ENCODE measurements at regions not wholly inside any gene's neighbourhood (a gene's known extent, or its start where the extent isn't known, plus 50 kb on each side); places are given as distances from the start of the nearest gene placed in this dataset.
"Not testable (repeated sequence)": the region's sequence is repeated elsewhere in the genome, so short reads cannot be mapped to it uniquely, and the experiment has no call there.

DNA sequence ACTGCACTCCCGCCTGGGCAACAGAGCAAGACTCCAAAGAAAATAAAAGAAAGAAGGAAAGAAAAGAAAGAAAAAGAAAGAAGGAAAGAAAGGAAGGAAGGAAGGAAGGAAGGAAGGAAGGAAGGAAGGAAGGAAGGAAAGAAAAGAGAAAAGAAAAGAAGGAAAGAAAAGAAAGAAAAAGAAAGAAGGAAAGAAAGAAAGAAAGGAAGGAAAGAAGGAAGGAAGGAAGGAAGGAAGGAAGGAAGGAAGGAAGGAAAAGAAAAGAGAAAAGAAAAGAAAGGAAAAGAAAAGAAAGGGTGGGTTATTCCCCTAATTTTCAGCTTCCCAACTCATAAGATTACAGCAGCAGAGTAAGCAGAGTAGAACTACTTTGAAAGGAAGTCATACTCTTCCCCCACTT, 64.4 kb downstream of the TMEM200C start:
- DNase-seq: not testable (repeated sequence)

DNA sequence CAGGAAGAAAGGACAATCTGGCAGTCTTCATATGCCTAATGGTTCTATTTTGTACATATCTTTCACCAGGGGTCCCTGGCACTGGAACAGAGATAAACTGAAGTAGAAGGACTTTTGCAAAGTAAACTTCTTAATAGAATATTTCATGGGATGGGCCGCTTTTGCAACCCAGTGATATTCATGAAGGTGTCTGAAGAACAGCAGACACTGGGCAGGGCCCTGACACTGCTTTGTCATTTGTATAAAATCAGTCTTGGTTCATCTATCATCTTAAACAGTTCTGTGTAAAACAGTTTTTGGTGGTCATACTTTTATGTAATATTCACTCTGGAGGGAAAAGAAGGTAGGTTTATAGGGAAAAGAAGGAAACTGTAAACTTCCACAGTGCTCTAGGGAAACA, 66.4 kb downstream of the TMEM200C start:
- DNase-seq: no peak

DNA sequence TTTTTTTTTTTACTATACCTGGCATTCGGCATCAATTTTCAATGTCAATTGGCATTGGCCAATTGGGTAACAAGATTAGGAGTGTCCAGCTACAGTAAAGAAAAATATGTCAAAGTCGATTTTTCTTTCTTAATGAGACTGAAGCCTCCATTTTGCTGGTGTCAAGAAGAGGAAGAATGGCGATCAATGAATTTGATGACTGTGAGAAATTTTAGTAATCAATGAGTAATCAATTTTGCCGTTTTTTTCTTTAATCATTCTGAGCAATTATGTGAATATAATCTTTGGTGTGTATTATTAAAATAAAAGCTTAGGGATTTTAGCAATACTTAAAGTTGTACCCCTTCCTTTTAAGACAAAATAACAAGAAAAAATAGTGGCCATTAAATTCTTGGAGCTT, 69.7 kb downstream of the TMEM200C start:
- no peak for DNase-seq

DNA sequence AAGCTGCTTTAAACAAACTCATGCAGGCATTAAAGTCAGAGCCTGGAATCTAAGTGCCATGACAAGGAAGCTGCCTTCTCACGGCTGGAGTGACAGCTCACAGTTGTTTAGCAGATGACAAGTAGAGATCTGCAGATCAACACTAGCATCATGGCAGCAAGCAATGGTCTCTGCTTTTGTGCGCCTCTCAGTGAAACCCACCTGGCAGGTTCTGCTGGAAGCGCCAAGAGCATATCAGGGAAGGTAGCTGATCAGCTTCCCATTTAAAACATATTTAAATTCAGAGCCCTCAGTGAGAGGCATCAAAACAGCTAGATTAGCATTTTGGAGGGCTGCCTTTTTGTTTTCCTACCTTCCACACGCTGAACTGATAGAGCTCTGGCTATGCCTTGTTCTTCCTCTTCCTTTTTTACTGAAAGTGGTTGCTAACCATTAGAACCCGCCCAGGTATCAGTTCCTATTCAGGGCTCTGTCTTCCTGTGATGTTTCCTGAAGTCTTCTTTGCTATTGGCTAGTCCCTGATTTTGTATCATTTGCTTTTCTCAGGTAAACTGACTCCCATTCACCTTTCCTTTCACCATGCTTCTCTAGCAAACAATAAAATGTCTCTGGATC, 70.8 kb downstream of the TMEM200C start:
- no peak for DNase-seq

DNA sequence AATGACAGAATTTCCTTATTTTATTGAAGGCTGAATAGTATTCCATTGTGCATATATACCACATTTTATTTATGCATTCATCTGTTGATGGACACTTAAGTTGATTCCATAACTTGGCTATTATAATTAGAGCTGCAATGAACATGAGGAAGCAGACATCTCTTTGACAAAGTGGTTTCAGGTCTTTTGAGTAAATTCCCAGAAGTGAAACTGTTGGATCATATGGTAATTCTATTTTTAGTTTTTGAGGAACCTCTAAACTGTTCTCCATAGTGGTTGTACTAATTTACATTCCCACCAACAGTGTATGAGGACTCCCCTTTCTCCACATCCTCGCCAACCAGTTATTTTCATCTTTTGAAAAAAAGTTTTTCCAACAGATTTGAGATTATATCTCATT, 77.5 kb downstream of the TMEM200C start:
- no peak for DNase-seq

DNA sequence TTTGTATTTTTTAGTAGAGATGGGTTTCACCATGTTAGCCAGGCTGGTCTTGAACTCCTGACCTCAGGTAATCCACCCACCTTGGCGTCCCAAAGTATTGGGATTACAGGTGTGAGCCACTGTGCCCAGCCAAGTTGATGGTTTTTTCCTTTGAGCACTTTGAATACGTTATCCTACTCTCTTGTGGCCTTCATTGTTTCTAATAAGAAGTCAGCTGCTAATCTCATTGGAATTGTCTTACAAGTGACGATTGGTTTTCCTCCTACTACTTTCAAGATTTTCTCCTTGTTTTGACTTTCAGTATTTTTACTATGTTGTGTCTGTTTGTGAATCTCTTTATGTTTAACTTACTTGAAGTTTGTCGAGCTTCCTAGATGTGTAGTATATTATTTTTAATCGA, 88.5 kb downstream of the TMEM200C start:
- no peak for DNase-seq

DNA sequence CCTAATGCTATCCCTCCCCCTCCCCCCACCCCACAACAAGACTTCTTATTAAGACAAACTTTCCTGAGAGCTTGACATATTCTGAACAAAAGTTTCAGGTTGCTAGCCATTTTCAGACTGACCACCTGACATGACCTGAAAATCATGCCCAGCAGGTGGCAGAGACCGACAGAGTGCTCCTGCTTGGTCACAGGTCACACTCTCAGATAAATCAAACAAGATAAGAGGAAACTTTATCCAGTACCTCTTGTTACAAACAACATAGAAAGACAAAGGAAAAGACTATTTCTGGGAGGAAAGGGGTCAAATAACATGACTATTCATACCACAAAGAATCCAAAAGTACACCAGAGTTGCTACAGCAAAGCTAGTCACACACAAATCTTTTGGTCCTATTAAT, 107.4 kb downstream of the TMEM200C start:
- DNase-seq: no peak

DNA sequence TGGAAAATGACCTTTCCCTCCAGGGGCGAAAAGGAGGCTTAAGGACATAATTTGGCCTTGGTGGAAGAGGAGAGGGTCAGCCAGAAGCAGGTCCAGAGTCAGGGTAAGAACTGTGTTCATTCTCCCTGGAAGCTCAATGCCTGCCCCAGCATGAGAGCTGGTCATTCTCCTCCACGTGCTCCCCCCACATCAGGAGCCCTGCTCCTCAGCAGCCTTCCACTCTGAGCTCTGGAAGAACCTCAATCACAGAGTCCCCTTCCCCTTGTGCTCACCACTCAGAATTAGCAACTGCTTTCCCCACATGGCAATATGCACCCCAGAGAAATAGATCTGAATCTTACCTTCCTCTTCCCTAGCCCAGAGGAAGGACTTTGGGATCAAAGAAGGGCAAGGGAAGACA, 115.4 kb downstream of the TMEM200C start:
- DNase-seq: no peak

DNA sequence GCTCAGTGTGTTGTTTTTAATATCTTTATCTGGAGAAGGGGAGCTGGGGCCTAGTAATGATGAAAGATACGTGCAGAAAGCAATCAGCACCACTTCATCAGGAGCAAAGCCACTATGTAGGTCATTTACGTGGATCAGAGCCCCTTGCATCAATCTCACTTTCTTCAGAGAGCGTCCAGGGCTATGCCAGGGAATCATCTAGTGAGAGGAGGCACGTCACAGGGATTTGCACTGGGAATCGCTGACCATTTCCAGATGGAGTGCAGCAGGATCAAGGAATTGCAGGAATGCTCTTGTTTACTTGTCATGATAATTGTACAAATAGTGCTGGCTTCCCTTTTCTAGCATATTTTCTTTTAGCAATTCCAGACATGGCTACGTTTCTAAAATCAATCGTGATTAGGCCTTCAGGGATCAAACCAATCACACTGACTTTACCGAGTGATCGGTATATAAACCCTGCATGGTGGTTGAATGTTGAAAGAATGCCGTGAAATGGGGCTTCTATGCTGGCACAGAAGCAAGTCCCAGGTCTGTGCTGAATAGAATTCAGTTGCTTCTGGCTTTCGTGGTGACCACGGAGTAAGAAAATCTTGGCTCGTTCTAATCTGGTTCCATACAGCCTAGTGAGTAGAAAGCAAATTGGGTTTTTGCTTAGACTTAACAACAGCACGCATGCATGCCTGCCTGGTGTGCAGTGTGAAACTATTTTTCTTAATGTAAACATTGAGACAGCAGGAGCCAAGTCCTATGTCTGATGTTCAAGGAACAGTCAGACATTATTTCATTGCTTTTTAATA, 122.8 kb downstream of the TMEM200C start:
- DNase-seq: no peak

DNA sequence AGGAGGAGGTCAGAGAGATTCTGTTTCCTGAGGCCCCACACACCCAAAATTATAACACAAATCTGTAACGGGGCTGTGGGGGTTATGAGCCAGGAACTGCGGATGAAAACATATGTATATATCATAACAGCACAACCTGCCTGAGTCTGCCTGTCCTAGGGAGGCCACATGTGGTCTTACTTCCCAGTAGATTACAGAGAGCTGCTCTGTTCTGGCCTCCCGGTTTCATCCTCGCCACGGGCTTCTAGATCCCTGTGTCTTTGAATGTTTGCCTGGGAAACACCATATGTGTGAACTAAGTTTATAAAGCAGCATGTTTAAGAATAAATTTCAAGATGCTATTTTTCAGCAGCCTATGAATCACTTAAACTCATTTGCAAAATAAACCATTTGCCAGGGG, 124.0 kb downstream of the TMEM200C start:
- DNase-seq: no peak

DNA sequence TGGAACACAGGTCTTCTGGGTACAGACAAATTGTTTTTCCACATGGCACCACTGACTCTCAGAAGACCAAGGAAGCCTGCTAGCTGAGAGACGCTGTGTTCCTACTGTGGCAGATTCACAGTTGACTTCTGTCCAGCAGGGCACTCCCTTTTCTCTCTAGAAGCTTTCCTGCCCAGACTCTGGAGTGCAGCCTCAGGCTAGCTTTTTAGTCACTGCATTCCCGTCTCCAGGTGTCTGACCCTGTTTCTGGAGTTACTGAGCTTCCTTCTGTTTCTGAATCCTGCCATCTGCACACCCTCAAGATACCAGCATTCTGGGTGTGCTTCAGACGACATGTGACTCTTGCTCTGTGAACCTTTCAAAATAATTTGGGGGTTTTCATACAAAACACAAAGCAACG, 125.1 kb downstream of the TMEM200C start:
- DNase-seq: no peak

DNA sequence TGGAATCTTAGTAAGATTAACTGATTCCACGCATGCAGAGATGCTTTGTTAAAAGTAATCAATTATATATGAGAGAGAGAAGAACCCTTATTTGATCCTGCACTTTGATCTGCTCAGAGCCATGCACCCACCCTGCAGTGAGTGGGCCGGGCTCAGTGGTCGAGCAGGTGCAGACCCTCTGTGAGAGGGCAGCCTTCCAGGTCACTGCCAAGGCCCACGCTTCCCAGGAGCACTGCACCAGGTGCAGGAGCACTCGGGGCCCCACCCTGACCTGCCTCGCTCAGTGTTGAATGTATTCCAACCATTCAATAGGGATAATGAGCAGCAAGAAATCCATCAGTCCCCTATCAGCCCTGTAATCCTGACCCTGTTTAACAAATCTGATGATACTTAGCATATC, 126.9 kb downstream of the TMEM200C start:
- DNase-seq: no peak

DNA sequence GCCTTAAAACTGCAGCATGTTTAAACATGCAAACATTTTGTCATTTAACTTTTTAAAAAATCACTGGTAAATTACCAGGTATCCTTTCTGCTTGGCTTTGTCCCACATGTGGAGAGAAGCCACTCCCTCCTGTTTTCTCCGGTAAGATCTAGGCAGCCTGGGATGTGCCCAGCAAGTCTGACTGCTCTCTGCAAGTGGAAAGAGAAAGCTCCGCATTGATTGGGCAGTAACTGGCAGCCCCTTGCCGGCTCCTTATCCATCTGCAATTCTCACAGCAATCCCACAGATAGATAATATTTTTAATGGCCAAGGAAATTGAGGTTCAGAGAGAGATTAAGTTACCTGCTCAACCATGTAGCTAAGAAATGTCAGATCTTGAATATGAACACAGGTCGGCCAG, 136.1 kb downstream of the TMEM200C start:
- peak; percentile 14 for DNase-seq

DNA sequence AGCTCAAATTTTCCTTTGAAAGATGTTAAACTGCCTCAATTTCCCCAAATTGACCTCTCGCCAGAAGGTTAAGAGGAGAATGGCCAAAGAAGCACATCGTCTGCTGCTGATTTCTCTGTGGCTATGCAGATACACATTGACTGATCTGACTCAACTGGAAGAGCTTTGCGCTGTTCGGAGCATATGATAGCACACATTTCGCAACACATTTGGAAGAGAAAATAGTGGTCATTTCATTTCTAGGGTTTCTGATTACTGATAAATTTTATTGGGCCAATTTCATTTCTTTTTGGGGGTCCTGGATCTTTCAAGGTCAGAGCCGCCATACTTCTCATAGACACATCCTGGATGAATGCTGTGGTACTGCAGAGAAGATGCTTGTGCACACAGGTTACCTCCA, 138.5 kb downstream of the TMEM200C start:
- DNase-seq: no peak

DNA sequence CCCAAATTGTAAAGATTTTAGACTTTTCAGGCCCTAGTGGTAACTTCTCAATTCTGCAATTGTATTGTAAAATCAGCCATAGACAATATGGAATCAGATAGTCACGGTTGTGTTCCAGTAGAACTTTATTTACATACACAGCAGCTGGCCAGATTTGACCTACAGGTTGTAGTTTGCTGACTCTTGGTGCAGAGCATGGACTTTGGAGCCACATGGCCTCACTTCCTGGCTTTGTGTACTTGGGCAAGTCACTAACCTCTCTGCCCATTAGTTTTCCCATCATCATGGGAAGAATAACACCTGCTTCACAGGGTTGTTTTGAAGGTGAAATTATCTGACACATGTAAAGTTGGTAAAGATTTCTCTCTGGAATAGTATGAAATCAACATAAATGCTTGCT, 147.6 kb downstream of the TMEM200C start:
- no peak for DNase-seq

DNA sequence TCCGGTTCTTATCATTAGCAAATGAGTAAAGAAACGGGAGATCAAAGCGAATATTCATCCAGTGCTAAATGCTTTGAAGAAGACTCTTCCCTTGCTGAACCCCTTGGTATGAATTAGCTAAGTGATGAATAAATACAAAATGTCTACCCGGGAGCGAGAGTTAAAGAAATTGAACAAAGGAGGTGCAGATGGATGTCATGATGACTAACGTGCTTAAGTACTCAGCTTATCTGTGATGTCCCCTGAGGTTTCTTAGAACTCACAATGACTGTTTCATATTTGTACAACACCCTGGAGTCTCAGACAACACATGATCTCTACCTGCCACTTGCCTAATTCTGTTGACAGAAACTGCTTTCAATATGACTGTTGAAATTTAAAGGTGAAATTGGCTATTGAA, 148.5 kb downstream of the TMEM200C start:
- no peak for DNase-seq

DNA sequence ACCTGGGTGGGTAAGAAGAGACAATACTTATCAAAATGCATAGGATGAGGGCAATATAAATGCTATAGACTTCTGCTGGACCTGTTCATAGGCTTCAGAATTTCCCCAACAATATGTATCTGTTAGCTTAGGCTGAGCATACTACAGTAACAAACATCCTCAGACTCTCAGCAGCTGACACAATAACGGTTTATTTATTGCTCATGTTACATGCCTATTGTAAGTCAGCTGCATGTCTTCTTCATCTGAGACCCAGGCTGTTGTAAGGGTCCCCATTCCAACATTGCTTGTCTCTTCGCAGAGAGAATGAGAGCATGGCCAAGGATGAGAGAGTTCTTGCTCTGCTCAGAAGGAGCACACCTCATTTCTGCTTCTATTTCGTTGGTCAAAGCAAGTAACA, 150.7 kb downstream of the TMEM200C start:
- no peak for DNase-seq

DNA sequence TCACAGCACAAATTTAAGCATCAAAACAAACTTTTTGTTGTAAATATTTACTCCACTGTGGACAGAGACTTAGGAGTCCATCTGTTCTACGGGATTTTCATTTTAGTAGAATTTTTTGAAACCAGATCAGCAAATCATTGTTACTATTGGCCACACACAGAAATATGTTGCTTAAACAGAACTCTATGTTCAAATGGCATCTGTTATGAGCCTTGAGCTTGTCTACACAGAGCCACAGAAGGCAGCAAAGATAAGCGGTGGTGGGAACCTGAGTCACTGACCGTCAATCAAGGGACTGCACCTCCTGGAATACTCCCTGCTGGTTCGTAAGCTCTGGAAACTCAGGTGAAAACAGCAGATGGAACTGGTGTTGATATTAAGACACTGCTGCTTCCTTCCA, 156.8 kb downstream of the TMEM200C start:
- DNase-seq: no peak

DNA sequence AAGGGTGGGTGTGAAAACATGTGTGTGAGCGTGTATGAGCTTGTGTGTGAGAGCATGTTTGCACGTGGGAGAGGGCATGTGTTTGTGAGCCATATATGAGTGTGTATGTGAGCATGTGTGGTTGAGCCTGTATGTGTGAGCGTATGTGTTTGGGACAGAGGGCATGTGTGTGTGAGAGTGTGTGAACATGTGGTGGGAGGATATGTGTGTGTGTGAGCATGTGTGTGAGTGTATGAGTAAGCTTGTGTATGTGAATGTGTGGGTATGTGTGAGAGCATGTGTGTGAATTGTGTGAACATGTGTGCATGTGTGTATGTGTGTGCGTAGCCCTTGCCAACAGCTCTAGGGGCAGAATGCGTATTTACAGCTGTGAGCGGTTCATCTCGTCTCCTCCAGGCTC, 163.0 kb downstream of the TMEM200C start:
- DNase-seq: no peak

DNA sequence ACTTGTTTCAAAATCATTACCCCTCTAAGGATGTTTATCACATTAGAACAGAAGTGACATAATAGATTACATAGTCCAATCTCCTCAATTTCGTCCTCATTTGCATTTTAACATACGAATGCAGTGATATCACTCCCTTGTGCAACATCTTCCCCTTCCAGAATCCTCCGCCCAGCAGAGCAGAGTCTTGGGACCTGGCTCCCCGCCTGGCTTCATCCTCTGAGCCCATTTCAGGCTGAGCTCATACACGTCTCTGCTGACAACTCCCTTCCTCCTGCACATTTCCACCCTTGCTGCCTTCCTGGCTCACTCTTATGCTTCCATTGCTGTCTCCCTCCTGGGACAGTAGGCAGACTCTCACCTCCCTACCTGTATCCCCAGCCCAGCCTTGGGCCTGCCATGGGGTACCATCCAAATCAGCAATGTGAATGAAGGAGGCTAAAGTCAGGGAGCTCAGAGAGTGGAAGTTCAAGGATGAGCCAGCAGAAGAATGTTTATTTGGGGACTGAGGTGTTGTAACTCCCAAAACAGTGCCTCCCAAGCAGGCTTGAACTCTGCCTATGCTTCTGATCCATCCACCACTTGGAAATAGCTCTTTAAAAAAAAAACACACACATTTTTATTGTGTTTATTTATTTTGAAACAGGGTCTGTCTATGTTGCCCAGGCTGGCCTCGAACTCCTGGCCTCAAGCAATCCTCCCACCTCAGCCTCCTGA, 165.2 kb downstream of the TMEM200C start:
- DNase-seq: no peak

DNA sequence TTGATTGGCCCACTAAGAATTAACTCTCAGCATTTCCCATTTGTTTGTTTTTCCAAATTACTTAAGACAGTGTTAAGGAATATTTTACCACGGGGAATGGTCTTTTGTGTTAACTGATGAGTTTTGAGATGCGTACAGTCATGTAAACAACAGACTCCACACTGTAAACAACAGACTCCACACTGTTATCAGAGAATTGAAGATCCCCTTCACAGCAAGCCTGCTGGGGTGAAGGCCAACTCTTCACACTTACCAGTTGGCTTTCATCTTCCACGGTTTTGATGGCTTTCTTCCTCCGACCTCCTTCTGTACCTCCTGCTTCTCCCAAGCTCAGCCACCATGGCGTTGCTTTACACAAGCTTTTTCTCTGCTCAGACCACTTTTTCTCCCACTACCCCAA, 166.8 kb downstream of the TMEM200C start:
- DNase-seq: no peak

DNA sequence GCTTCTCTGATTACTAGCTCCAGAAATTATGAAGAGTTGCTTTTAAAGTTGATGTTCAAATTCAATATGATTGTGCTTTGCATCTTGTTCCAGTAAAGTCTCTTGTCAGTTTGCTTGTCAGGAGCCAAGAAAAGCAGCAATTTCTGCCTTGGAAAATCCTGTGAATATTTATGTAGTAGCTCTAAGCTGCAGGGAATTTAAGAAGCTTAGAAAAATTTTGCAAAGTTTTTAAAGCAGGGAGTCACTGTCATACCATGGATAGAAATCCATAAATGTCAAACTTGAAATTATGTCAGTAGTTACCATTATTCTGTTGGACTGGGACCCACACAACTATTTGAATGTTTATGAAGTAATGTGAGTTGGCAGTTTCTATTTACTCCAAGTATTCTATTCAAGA, 169.3 kb downstream of the TMEM200C start:
- no peak for DNase-seq

DNA sequence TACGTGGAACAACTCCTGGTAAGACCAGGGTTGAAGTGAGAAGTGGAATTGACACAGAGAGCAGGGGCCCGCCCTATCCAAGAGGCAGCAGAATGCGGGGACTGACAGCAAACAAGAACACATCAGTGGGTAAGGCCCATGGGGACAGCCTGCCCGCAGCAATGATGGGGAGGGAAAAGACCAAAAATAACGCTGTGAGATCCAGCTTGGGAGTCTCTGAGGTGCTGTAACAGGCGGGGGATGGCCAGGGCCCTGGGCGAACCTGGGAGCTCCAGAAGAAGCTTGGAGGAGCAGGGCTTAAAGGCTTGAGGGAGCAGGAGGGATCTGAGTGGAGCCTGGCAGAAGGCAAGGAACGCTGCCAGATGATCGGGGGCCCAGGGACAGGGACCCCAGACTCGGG, 173.4 kb downstream of the TMEM200C start:
- DNase-seq: no peak

DNA sequence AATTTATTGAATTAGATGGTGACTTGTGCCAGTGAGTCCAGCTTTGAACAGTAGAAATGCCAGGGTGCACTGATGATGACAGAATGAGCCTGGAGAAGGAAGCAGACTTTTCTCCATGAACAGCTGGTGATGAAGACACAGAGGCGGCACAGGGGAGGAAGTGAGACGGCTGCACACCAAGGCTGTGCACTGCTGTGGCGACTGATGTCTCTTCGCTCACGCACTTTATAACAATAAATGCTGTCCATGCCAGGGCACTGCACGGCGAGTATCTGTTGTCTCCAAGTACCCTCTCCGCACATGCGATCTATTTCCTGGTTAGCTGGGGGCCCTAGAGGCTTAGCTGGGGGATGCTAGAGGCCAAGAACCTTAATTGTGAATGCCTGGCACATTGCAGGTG, 175.2 kb downstream of the TMEM200C start:
- no peak for DNase-seq
